Glomerular visceral epithelial cell (primary cell): ENCODE measurements at regions not wholly inside any gene's neighbourhood (a gene's known extent, or its start where the extent isn't known, plus 50 kb on each side); places are given as distances from the start of the nearest gene placed in this dataset.
"Not testable (repeated sequence)": the region's sequence is repeated elsewhere in the genome, so short reads cannot be mapped to it uniquely, and the experiment has no call there.

Source experiments
- DNase-seq: peaks from one replicate; pipeline ENCODE4 v3.0.0-alpha.2; 2016; ENCODE audit errors: extremely low spot score

GRCh38 chr18:38720181-38720580 lies 1154.6 kb upstream of the CELF4 start:
- DNase-seq = not testable (repeated sequence)

GRCh38 chr18:38718365-38718901 lies 1152.8 kb upstream of the CELF4 start:
- DNase-seq = no peak

GRCh38 chr18:38709122-38709521 lies 1143.5 kb upstream of the CELF4 start:
- DNase-seq = no peak

- no peak for DNase-seq
Measured at GRCh38 chr18:38706373-38706772, 1140.8 kb upstream of the CELF4 start.

- DNase-seq = no peak
Measured at GRCh38 chr18:38698088-38698487, 1132.5 kb upstream of the CELF4 start.

- DNase-seq = peak; percentile 19
Measured at GRCh38 chr18:38695559-38696280, 1130.1 kb upstream of the CELF4 start.

GRCh38 chr18:38693104-38693503 lies 1127.5 kb upstream of the CELF4 start:
- no peak for DNase-seq

- no peak for DNase-seq
Measured at GRCh38 chr18:38690626-38691025, 1125.0 kb upstream of the CELF4 start.

- DNase-seq = no peak
Measured at GRCh38 chr18:38688416-38688815, 1122.8 kb upstream of the CELF4 start.

GRCh38 chr18:38670486-38670885 lies 1104.9 kb upstream of the CELF4 start:
- no peak for DNase-seq

- DNase-seq = no peak
Measured at GRCh38 chr18:38664929-38665328, 1099.3 kb upstream of the CELF4 start.

- DNase-seq = no peak
Measured at GRCh38 chr18:38663682-38664081, 1098.1 kb upstream of the CELF4 start.

GRCh38 chr18:38663270-38663669 lies 1097.7 kb upstream of the CELF4 start:
- DNase-seq = no peak

- no peak for DNase-seq
Measured at GRCh38 chr18:38654946-38655345, 1089.3 kb upstream of the CELF4 start.

- DNase-seq = no peak
Measured at GRCh38 chr18:38651736-38652135, 1086.1 kb upstream of the CELF4 start.

- peak; percentile 6 for DNase-seq
Measured at GRCh38 chr18:38648179-38648578, 1082.6 kb upstream of the CELF4 start.

GRCh38 chr18:38646296-38646695 lies 1080.7 kb upstream of the CELF4 start:
- no peak for DNase-seq

GRCh38 chr18:38644875-38645641 lies 1079.5 kb upstream of the CELF4 start:
- DNase-seq = peak; percentile 2

GRCh38 chr18:38642711-38643110 lies 1077.1 kb upstream of the CELF4 start:
- no peak for DNase-seq

- DNase-seq = not testable (repeated sequence)
Measured at GRCh38 chr18:38639700-38640099, 1074.1 kb upstream of the CELF4 start.

GRCh38 chr18:38635709-38636430 lies 1070.3 kb upstream of the CELF4 start:
- DNase-seq = no peak

- no peak for DNase-seq
Measured at GRCh38 chr18:38634117-38634516, 1068.5 kb upstream of the CELF4 start.
